Femur (tissue), 1 donor: ENCODE measurements at regions not wholly inside any gene's neighbourhood (a gene's known extent, or its start where the extent isn't known, plus 50 kb on each side); places are given as distances from the start of the nearest gene placed in this dataset.
"Not testable (repeated sequence)": the region's sequence is repeated elsewhere in the genome, so short reads cannot be mapped to it uniquely, and the experiment has no call there.

ENCODE experiments used
- DNase-seq: peaks from one replicate; pipeline ENCODE4 v3.0.0-alpha.2; 2017

DNA sequence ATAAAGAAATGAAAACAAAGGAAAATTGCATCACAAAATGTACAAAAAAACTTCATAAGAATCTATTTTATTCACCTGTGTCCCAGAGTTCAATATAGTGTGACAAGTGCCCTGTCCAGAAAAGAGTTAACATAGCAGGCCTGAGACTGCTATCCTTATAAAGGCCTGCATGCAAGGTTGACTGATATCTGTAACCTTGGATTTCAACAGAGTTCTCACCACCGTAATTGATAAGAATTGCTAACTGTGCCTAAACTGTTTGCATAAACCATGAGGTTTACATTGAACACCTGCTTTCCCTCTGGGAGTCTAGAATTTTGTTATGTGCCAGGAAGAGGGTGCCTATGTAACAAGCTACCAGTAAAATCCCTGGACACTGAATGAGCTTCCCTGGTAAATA, 461.7 kb upstream of the DPH6 start:
- DNase-seq = no peak

DNA sequence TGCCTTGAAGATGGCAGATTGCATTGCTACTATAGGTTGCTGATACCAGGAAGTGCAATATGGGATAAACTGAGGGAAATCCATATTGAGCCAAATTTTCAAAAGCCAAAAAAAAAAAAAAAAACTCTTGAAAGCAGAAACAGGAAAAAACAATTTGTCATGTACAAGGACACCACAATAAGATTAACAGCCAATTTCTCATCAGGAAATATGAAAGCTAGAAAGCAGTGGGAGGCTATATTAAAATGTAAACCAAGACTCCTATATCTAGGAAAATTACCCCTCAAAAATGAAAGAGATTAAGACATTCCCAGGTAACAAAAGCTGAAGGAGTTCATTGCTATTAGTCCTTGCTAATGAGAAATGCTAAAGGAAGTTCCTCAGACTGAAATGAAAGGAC, 462.8 kb upstream of the DPH6 start:
- DNase-seq = no peak

- DNase-seq = no peak
Measured at GRCh38 chr15:36024031-36024688, 478.2 kb upstream of the DPH6 start.

GRCh38 chr15:36026627-36027283, 480.8 kb upstream of the DPH6 start:
- no peak for DNase-seq

DNA sequence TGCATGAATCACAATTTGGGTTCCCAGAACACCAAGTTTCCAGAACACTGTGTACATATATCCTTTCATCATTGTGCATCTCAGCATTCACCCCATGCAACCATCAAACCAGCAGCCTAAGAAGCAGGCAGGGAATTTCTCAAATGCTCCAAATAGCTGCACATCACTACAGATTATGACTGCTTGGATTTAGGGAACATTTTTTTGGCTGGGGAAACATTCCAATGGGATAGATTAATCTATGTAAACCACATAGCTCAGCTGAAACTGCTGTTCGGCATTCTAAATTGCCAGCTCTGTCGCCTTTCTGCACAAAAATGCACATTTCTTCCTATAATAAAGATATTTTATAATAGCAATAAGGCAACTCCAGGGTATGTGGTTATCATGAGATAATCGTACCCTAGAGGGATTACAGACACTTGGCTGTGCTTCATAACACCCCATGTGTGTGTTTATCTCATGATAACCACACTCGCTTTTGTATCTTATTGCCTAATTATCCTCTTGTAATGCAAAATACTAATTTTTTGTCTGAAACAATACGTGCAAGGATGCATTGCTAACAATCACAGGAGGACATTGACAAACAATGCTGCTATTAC, 483.7 kb upstream of the DPH6 start:
- DNase-seq = no peak

DNA sequence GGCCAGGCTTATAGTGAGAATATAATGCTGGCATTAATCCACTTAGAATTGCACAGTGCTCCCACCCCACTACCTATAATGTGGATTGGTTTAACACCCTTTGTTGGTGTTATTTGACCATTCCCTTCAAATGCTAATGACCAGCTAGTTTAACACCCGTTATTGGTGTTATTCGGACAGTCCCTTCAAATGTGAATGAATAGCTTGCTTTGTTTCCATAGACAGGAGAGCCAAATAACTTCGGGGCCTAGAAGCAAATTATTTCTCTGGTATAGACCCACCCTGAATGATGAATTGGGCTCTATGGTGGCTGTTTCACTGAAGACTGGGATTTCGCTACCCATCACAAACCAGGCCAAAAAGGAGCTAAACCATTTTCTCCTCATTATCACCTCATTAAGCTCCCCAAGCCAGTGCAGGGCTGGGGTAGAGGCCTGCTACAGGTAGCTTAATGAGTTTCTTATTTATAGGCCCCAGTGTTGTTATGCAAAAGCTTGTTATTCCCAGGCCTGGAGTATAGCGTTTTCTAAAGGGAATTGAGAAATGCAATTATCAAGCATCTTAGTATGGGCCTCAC, 494.1 kb upstream of the DPH6 start:
- no peak for DNase-seq

GRCh38 chr15:36047018-36047716, 501.2 kb upstream of the DPH6 start:
- not testable (repeated sequence) for DNase-seq

DNA sequence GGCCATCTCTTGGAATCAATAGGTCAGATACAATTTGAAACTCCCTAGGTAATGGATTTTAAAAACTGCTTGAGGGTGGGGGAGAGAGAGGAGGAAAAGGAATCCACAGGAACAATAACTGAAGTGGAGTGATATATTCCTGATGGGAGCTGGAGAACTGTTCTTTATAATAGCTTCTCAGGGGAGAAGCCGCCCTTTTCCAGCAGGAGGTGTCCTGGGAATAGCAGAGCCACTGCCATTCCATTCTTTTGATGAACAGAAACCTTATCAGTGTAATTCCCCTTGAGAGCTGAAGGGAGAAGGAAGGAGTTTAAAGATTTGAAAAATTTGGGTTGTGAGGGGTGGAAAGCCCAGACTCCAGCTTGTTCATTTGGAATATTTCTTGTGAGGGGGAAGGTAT, 504.9 kb upstream of the DPH6 start:
- DNase-seq = no peak

DNA sequence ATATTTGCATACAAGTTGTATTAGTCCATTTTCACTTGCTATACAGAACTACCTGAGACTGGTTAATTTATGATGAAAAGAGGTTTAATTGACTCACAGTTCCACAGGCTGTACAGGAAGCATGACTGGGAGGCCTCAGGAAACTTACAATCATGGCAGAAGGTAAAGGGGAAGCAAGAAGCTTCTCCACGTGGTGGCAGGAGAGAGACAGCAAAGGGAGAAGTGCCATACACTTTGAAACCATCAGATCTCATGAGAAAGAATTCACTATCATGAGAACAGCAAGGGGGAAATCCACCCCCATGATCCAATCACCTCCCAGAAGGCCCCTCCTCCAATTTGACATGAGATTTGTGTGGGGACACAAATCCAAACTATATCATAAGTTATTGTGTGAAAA, 506.7 kb upstream of the DPH6 start:
- DNase-seq = not testable (repeated sequence)

DNA sequence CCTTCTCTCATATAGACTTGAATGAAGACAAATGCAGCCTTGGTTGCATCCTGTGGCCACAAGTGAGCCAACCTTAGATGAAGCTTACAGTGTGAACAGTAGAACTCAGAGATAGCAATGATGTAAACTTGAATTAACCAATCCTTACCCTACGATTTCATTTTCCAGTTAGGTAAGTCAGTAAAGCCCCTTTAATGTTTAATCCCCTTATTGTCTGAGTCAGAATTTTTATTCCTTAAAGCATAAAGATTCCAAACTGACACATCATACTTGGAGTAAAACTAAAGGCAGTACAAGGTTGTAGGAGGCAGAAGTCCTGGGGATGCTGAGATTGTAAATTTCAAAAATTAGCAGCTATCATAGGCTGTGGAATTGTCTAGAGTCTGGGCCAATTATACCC, 507.8 kb upstream of the DPH6 start:
- DNase-seq = no peak

DNA sequence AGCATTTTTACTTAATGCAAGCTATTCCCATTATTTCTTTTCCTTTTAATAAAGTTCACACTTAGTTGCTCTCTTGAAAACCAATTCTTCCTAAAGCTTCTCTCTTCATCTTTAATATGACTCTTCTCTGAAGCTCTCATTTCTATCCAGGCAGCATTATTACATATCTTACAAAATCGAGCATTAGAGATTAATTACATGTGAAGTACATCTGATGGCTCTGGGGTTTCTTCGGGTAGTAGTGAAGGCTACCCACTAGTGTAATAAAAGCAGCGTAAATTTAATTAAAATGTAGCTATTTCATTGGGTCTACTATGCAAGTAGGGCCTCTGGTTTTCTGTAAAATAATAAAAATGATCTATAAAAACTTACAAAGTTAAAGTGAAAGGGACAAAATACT, 513.6 kb upstream of the DPH6 start:
- no peak for DNase-seq

DNA sequence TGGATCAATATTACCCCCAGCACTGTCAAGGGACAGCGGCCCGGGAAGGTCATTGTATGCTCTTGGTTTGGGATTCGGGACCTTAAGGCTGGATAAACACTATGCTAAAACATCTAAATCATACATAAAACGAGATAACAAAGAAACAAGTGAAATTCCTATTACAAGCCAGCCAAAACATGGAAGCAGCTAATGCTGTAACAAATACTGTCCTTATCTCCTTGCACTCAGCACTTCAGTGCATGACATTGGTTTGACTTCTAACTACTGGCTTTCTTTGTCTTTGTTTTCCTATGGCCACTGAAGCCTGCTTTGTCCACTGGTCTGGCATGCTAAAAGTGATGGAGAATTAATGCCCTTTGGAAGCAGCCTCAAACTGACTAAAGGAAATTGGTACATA, 516.4 kb upstream of the DPH6 start:
- DNase-seq = no peak

DNA sequence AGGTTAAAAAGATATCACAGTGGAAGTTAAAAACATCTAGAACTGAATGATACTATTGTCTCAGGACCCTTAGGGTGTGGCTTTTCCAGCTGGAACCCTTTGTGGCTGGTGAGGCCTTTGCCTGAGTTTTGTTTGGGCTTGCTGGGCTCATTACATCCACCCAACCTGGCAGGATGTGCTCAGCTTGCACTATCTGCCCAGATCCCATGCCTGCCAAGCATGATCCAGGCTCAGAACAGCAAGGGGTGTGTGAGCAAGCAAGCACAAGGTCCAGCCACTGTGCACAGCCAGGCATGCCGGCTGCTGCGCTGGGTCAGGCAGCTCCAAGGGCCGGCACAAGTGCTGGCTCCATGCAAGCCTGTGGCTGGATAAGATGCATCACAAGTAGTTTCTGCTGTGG, 512.7 kb upstream of the CDIN1 start:
- no peak for DNase-seq

DNA sequence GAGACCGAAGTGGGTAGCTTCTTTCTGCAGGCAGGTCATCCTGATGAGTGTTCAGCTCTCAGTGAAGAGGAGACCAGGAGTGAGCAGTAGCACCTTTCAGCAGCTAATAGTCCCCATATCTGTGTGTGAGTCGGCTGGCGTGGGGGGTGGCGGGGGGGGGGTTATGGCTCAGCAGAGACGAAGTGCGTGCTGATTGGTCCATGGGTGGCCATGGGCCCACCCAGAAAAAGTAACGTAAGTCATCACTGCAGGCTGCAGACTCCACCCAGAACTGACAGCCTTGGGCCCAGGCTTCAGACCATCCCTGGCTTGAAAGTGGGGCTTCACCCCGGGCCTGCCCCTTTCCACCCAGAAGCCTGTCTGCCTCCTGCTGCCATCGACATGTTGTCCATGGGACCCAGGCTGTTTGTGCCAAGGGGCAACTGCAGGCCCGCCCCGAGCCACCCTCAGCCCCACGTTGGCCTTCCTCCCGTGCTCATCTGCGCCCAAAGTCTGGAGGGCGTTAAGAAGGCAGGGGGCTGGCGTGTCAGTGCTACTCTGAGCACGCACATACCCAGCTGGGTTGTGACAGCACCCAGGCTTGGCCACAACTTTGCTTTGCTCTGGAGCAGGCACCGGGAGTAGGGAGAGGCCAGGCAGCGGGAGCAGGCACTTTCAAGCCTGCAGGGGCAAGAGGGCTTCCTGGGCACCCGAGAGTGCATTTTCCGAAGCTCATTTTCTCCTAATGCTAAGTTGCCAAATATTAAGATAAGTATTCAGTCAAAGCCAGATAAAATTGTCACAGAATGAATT, 511.7 kb upstream of the CDIN1 start:
- no peak for DNase-seq

GRCh38 chr15:36075333-36075732, 504.1 kb upstream of the CDIN1 start:
- no peak for DNase-seq

- no peak for DNase-seq
Measured at GRCh38 chr15:36079021-36079420, 500.4 kb upstream of the CDIN1 start.

DNA sequence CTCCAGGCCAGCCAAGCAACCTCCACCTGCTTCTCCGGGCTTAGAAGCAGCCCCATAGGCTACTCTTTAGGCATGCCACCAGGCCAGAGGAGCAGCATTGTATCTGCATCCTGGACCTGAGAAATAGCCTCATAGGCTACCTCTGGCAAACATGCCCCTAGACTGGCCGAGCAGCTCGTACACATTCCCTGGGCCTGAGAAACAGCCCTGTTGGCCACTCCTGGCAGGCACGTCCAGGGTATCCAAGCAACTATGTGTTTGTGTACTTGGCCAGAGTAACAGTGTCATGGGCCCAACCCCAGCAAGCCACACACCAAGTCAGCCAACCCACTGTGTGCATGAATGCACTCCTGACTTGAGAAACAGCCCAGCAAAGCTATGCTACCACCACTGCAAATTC, 498.7 kb upstream of the CDIN1 start:
- DNase-seq = no peak

- DNase-seq = no peak
Measured at GRCh38 chr15:36090286-36090946, 489.0 kb upstream of the CDIN1 start.

GRCh38 chr15:36106640-36107335, 472.6 kb upstream of the CDIN1 start:
- peak; percentile 17 for DNase-seq

DNA sequence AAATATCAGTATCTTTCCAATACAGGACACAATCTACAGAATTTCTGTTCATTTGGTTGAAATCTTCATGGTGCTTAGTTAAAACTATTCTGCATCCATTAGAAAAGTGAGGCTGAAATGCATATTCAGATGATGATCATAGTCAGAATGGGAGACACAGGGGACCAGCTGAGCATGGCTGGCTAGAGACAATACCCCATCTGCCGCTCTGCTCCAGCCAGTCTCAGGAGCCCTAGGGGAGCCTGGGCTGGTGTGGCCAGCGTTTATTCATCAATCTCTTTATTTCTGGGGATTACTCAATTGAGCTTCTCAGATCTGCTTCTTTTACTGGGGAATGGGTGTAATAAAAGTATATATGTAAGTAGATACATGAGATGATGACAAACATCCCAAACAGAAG, 470.9 kb upstream of the CDIN1 start:
- no peak for DNase-seq

- DNase-seq = no peak
Measured at GRCh38 chr15:36109943-36110658, 469.3 kb upstream of the CDIN1 start.
